B cell (primary cell): ENCODE measurements at regions not wholly inside any gene's neighbourhood (a gene's known extent, or its start where the extent isn't known, plus 50 kb on each side); places are given as distances from the start of the nearest gene placed in this dataset.

Experiments
- ATAC-seq: fragments of 200-7000 bp; cut with Tn5 transposase; one replicate; pipeline ENCODE4 v1.10.0; 2021; ENCODE audit warnings: low read depth, mild to moderate bottlenecking, moderate number of reproducible peaks, moderate library complexity
- CTCF ChIA-PET: fragments of 350-600 bp; sonication (Branson Sonifier 250); formaldehyde crosslinking; loops from one replicate; lab custom pipeline; 2021; ENCODE audit warnings: antibody characterized with exemption, inconsistent platforms; lab: Charles Lee
- POLR2A ChIA-PET: fragments of 350-600 bp; sonication (Branson Sonifier 250); formaldehyde crosslinking; loops from one replicate; lab custom pipeline; 2021; ENCODE audit warnings: antibody characterized with exemption; lab: Charles Lee
- DNase-seq: peaks from one replicate; pipeline ENCODE4 v3.0.0; 2013
- H2AFZ ChIP-seq: 2 replicates; pipeline ENCODE4 v1.6.1; 2012; ENCODE audit warnings: mild to moderate bottlenecking, low read depth, low read length; ENCODE audit not compliant: insufficient read depth, poor library complexity, severe bottlenecking
- H3K27ac ChIP-seq, 2 donors: 1 replicate in 1 of 2; 2 replicates in 1 of 2; pipeline ENCODE4 v1.5.1; 2012 to 2013; ENCODE audit warnings: low read length in 2 of 2, mild to moderate bottlenecking in 2 of 2, moderate library complexity in 1 of 2
- H3K27me3 ChIP-seq, 4 experiments: fragments of 200-600 bp in 1 of 4; sonication (generic) in 1 of 4; replicated peaks in 1 of 4; 1 replicate in 2 of 4; 2 replicates in 2 of 4; pipeline versions ENCODE4 v1.6.1 to v1.7.0; 2013 to 2016; ENCODE audit warnings: low read length in 3 of 4, mild to moderate bottlenecking in 2 of 4, mixed read lengths in 1 of 4, moderate library complexity in 1 of 4; ENCODE audit not compliant: insufficient read depth in 4 of 4, control insufficient read depth in 3 of 4; ENCODE audit errors: control extremely low read depth in 1 of 4
- H3K36me3 ChIP-seq, 2 experiments: replicated peaks in 1 of 2; 1 replicate in 1 of 2; 2 replicates in 1 of 2; pipeline versions ENCODE4 v1.6.1 to v1.7.1; 2013; ENCODE audit warnings: low read length in 1 of 2; ENCODE audit not compliant: insufficient read depth in 2 of 2, control insufficient read depth in 1 of 2; ENCODE audit errors: control extremely low read depth in 1 of 2, extremely low read depth in 1 of 2
- H3K4me1 ChIP-seq, 2 donors: fragments of 200-600 bp in 1 of 2; sonication (generic) in 1 of 2; 1 replicate in 1 of 2; 2 replicates in 1 of 2; pipeline versions ENCODE4 v1.5.1 to v1.6.1; 2013 to 2017; ENCODE audit warnings: low read length in 2 of 2; ENCODE audit not compliant: control insufficient read depth in 2 of 2, insufficient read depth in 2 of 2
- H3K4me2 ChIP-seq: replicated peaks from 2 replicates; pipeline ENCODE3; 2012; ENCODE audit warnings: mild to moderate bottlenecking, low read depth, low read length; ENCODE audit not compliant: poor library complexity, severe bottlenecking
- H3K4me3 ChIP-seq, 5 experiments: fragments of 200-600 bp in 1 of 5; sonication (generic) in 1 of 5; 1 replicate in 3 of 5; 2 replicates in 2 of 5; pipeline versions ENCODE4 v1.5.1 to v1.7.0; 2011 to 2016; ENCODE audit warnings: low read length in 4 of 5, mild to moderate bottlenecking in 4 of 5, low read depth in 2 of 5, control low read depth in 1 of 5, moderate library complexity in 1 of 5; ENCODE audit not compliant: insufficient read depth in 1 of 5; ENCODE audit errors: control extremely low read depth in 1 of 5, extremely low read depth in 1 of 5
- H3K79me2 ChIP-seq: fragments of 200-600 bp; sonication (generic); one replicate; pipeline ENCODE4 v1.6.0; 2016; ENCODE audit warnings: low read length; ENCODE audit not compliant: control insufficient read depth, insufficient read depth
- H3K9ac ChIP-seq: fragments of 200-600 bp; sonication (generic); 2 replicates; pipeline ENCODE4 v1.6.1; 2017; ENCODE audit warnings: mild to moderate bottlenecking, low read length, moderate library complexity
- H3K9me3 ChIP-seq, 3 donors: one replicate each; pipeline versions ENCODE4 v1.6.1 to v1.7.1; 2013; ENCODE audit warnings: low read length in 2 of 3; ENCODE audit not compliant: control insufficient read depth in 2 of 3, insufficient read depth in 1 of 3; ENCODE audit errors: control extremely low read depth in 1 of 3
- H4K20me1 ChIP-seq: 2 replicates; pipeline ENCODE4 v1.6.0; 2012; ENCODE audit warnings: mild to moderate bottlenecking, low read length; ENCODE audit not compliant: insufficient read depth, control insufficient read depth, poor library complexity, severe bottlenecking
- H3K27ac Mint-ChIP-seq: one replicate; pipeline ENCODE4 v1.8.0; 2021; ENCODE audit warnings: mixed read lengths
- H3K27me3 Mint-ChIP-seq: one replicate; pipeline ENCODE4 v1.8.0; 2021; ENCODE audit warnings: mixed read lengths
- H3K4me1 Mint-ChIP-seq: one replicate; pipeline ENCODE4 v1.8.0; 2021; ENCODE audit warnings: mixed read lengths
- H3K4me3 Mint-ChIP-seq: one replicate; pipeline ENCODE4 v1.8.0; 2021; ENCODE audit warnings: mixed read lengths
- H3K9me3 Mint-ChIP-seq: one replicate; pipeline ENCODE4 v1.8.0; 2022; ENCODE audit warnings: mixed read lengths; ENCODE audit not compliant: insufficient read depth
- EZH2 ChIP-seq: IDR thresholded peaks from 2 replicates; pipeline ENCODE4 v1.6.1; 2012; ENCODE audit warnings: borderline replicate concordance, low read depth, mild to moderate bottlenecking, moderate library complexity, low read length; ENCODE audit not compliant: insufficient read depth, poor library complexity, severe bottlenecking
- WGBS: methylation state at CpG from one replicate; pipeline ENCODE4 v1.1.5; 2013; ENCODE audit warnings: missing lambda C conversion rate; ENCODE audit not compliant: insufficient coverage; 5-methylcytosine and 5-hydroxymethylcytosine counted together
- intact Hi-C: fragments of 100-400 bp; cut with micrococcal nuclease; formaldehyde crosslinking; loops from one replicate; pipeline ENCODE4 v1.10.0; 2022
- TF ChIP-seq, protein P1 (sequence below): fragments of 200-600 bp; IDR thresholded peaks from one replicate; pipeline ENCODE4 v1.8.0; 2022; ENCODE audit warnings: antibody characterized with exemption, mild to moderate bottlenecking

DNA sequence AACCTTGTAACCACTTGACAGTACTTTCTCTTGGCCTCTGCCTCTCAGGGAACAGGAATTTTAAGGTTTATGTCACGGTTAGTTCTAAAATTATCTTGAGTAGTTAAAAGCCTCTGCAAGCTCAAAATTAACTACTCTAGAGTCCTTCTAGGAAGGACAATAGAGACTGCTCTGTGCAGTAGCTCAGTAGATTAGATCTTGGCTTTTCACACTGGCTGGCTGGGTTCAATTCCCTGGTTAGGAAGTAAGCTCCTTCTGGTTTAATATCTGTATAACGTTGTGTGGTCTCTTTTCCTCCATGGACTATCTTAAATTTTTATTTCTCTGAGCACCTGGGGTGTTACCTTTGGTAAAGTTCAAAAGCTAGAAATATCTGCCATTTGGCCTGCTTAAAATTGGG lies 109.2 kb downstream of the AASDHPPT start:
- no peak overlapping the region for H3K4me2 ChIP-seq
- H3K4me3 ChIP-seq: no peak overlapping the region
- H3K27ac Mint-ChIP-seq: no peak overlapping the region
- no peak for TF ChIP-seq EZH2
- TF ChIP-seq, protein P1, sequence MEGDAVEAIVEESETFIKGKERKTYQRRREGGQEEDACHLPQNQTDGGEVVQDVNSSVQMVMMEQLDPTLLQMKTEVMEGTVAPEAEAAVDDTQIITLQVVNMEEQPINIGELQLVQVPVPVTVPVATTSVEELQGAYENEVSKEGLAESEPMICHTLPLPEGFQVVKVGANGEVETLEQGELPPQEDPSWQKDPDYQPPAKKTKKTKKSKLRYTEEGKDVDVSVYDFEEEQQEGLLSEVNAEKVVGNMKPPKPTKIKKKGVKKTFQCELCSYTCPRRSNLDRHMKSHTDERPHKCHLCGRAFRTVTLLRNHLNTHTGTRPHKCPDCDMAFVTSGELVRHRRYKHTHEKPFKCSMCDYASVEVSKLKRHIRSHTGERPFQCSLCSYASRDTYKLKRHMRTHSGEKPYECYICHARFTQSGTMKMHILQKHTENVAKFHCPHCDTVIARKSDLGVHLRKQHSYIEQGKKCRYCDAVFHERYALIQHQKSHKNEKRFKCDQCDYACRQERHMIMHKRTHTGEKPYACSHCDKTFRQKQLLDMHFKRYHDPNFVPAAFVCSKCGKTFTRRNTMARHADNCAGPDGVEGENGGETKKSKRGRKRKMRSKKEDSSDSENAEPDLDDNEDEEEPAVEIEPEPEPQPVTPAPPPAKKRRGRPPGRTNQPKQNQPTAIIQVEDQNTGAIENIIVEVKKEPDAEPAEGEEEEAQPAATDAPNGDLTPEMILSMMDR: no peak
- H4K20me1 ChIP-seq: no peaks in the 10 kb centered on the region
- H3K4me1 Mint-ChIP-seq: no peaks in the 10 kb centered on the region
- H3K4me3 Mint-ChIP-seq: no peak overlapping the region
- DNase-seq (no peak), ATAC-seq (no peak)
- no peak overlapping the region for H2AFZ ChIP-seq
- H3K9ac ChIP-seq: no peak overlapping the region
- no peaks in the 10 kb centered on the region for H3K4me1 ChIP-seq
- H3K9me3 Mint-ChIP-seq: no peaks in the 10 kb centered on the region
- H3K27me3 ChIP-seq: no peaks in the 10 kb centered on the region
- WGBS: no CpG with 5 or more reads among the region's 2 CpGs
- CTCF ChIA-PET: no interaction called here
- H3K9me3 ChIP-seq: peaks cover 0 to 1% (median 0%) of the 10 kb centered on the region in 3 donors
- no peaks in the 10 kb centered on the region for H3K36me3 ChIP-seq
- H3K79me2 ChIP-seq: no peaks in the 10 kb centered on the region
- intact Hi-C loops: no loop called here
- no peak overlapping the region for H3K27ac ChIP-seq
- H3K27me3 Mint-ChIP-seq: no peaks in the 10 kb centered on the region
- POLR2A ChIA-PET: no interaction called here

DNA sequence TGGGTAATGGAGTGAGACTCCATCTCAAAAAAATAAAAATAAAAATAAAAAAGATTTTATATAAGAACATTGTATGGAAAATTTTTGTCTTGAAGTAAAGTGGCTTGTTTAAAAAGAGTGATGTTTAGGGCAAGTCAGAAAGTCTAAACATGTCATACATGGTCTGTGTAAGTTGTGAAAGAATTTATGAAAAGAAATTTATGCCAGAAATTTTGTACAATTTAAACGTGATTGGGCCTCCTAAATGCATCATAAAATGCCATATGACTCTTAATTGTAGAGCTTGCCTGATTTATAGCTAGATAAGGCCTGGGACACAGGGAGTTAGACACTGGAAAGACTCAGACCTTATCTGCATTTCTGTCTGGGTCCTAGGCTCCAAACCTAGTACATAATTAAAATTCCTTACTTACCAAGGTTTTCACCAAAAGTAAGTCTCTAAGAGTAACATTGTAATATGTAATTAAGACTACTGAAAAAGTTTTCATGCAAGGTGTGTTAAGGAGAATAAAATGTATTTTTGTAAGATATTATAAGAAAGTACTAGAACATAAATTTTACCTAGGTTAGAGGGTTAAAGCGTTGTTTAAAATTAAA lies 110.5 kb downstream of the AASDHPPT start:
- H2AFZ ChIP-seq: no peak overlapping the region
- no peak overlapping the region for H3K4me3 ChIP-seq
- H3K4me3 Mint-ChIP-seq: no peak overlapping the region
- H3K27ac ChIP-seq: no peak overlapping the region
- POLR2A ChIA-PET: no interaction called here
- no peak overlapping the region for H3K27ac Mint-ChIP-seq
- no peaks in the 10 kb centered on the region for H3K9me3 Mint-ChIP-seq
- intact Hi-C loops: no loop called here
- no peak overlapping the region for H3K4me2 ChIP-seq
- ATAC-seq (no peak), DNase-seq (no peak)
- no peaks in the 10 kb centered on the region for H3K4me1 ChIP-seq
- no peaks in the 10 kb centered on the region for H3K9me3 ChIP-seq
- H3K79me2 ChIP-seq: no peaks in the 10 kb centered on the region
- no peaks in the 10 kb centered on the region for H3K36me3 ChIP-seq
- no CpG with 5 or more reads among the region's 2 CpGs for WGBS
- H4K20me1 ChIP-seq: no peaks in the 10 kb centered on the region
- H3K27me3 ChIP-seq: no peaks in the 10 kb centered on the region
- H3K4me1 Mint-ChIP-seq: no peaks in the 10 kb centered on the region
- no peaks in the 10 kb centered on the region for H3K27me3 Mint-ChIP-seq
- CTCF ChIA-PET: no interaction called here
- H3K9ac ChIP-seq: no peak overlapping the region
- TF ChIP-seq, protein P1: no peak
- no peak for TF ChIP-seq EZH2
